AG09309 (cell line): ENCODE measurements at regions not wholly inside any gene's neighbourhood (a gene's known extent, or its start where the extent isn't known, plus 50 kb on each side); places are given as distances from the start of the nearest gene placed in this dataset.

Experiments
- DNase-seq: peaks from one replicate; pipeline ENCODE4 v3.0.0-alpha.2; 2010; ENCODE audit warnings: low read depth
- H3K4me3 ChIP-seq: 2 replicates; pipeline ENCODE4 v1.5.1; 2011; ENCODE audit warnings: mild to moderate bottlenecking, low read depth, low read length, moderate library complexity; ENCODE audit not compliant: control insufficient read depth
- TF ChIP-seq, protein P1 (sequence below): IDR thresholded peaks from 2 replicates; pipeline ENCODE4 v1.5.1; 2011; ENCODE audit warnings: mild to moderate bottlenecking, low read depth, low read length, inconsistent platforms; ENCODE audit not compliant: insufficient read depth, control insufficient read depth; ENCODE audit errors: missing control alignments

GRCh38 chr2:192749611-192750200 lies 555.0 kb upstream of the TMEFF2 start:
- H3K4me3 ChIP-seq = no peak overlapping the region
- no peak for DNase-seq
- TF ChIP-seq, protein P1, sequence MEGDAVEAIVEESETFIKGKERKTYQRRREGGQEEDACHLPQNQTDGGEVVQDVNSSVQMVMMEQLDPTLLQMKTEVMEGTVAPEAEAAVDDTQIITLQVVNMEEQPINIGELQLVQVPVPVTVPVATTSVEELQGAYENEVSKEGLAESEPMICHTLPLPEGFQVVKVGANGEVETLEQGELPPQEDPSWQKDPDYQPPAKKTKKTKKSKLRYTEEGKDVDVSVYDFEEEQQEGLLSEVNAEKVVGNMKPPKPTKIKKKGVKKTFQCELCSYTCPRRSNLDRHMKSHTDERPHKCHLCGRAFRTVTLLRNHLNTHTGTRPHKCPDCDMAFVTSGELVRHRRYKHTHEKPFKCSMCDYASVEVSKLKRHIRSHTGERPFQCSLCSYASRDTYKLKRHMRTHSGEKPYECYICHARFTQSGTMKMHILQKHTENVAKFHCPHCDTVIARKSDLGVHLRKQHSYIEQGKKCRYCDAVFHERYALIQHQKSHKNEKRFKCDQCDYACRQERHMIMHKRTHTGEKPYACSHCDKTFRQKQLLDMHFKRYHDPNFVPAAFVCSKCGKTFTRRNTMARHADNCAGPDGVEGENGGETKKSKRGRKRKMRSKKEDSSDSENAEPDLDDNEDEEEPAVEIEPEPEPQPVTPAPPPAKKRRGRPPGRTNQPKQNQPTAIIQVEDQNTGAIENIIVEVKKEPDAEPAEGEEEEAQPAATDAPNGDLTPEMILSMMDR = no peak

DNA sequence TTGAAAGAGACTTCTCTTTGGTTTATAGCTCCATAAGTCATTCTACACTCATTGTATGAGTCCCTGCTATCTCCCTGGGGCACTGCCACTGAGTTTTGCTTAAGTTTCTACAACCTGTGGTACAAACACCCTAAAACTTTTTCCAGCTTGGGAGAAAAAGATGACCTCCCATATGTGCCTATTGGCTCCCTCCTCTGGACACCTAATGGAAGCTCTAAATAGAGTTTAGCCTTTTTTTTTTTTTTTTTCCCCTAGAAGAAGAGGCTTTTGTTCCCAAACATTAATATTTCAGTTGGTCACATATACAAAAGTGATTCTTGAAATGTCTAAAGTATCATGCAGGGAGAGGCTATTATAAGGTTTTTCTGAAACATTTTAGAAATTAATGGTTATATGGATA lies 547.2 kb upstream of the TMEFF2 start:
- no peak for DNase-seq
- TF ChIP-seq, protein P1 = no peak
- no peak overlapping the region for H3K4me3 ChIP-seq

GRCh38 chr2:192735447-192735846 lies 540.7 kb upstream of the TMEFF2 start:
- H3K4me3 ChIP-seq = no peak overlapping the region
- DNase-seq = no peak
- TF ChIP-seq, protein P1 = no peak

DNA sequence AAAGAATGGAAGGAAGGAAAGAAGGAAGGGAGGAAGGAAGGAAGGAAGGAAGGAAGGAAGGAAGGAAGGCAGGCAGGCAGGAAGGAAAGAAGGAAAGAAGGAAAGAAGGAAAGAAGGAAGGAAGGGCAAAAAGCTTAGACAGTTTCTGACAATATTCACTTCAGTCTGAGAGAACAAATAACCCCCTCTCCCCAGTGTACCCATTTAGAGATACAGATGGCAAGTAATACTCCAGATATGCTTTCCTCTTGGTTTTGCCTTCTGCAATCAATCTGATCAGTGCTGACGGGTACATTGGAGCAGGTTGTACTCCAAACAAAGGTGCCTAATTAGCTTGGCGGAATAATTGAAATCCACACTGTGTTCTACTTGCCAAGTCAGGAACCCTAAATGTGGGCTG lies 534.6 kb upstream of the TMEFF2 start:
- no peak for DNase-seq
- no peak overlapping the region for H3K4me3 ChIP-seq
- TF ChIP-seq, protein P1 = no peak

- no peak overlapping the region for H3K4me3 ChIP-seq
- TF ChIP-seq, protein P1 = no peak
- DNase-seq = no peak
Measured at GRCh38 chr2:192725991-192726390, 531.3 kb upstream of the TMEFF2 start.

- TF ChIP-seq, protein P1 = no peak
- no peak overlapping the region for H3K4me3 ChIP-seq
- no peak for DNase-seq
Measured at GRCh38 chr2:192719629-192720028, 524.9 kb upstream of the TMEFF2 start.

DNA sequence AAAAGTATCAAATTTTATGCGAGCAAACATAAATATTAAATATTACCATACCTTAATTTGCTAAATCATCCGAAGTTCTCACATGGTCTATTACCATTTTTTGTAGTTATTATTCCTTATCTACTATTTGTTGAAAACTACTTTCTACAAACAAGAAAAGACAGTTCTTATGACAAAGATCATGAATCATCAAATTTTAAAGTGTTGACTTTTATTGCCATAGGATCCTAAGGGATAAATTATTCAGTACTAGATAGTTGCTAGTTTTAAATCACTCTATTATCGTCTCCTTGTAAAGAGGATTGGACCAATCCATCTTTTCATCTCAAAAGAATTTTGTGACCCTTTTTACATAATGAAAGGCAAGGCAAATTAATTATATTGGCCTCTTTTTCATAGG lies 523.6 kb upstream of the TMEFF2 start:
- TF ChIP-seq, protein P1 = no peak
- H3K4me3 ChIP-seq = no peak overlapping the region
- no peak for DNase-seq
